ENCODE measurements at regions not wholly inside any gene's neighbourhood (a gene's known extent, or its start where the extent isn't known, plus 50 kb on each side); places are given as distances from the start of the nearest gene placed in this dataset.

- H3K9me3 ChIP-seq (ENCODE audit: low read depth), result no peaks in the 10 kb centered on the region
- no peak overlapping the region for H3K9ac ChIP-seq
- H3K4me3 ChIP-seq, result no peak overlapping the region
- H2AFZ ChIP-seq (replicated peaks), result no peak overlapping the region
- H3K36me3 ChIP-seq, result no peaks in the 10 kb centered on the region
- no peaks in the 10 kb centered on the region for H4K20me1 ChIP-seq (ENCODE audit: low read depth)
- no peak overlapping the region for H3K4me2 ChIP-seq
- no peaks in the 10 kb centered on the region for H3K4me1 ChIP-seq
- no peaks in the 10 kb centered on the region for H3K4me1 Mint-ChIP-seq
- no peaks in the 10 kb centered on the region for H3F3A ChIP-seq (ENCODE audit: low read depth)
- H3K36me3 Mint-ChIP-seq, result no peaks in the 10 kb centered on the region
- no peak for TF ChIP-seq EZH2phosphoT487 (IDR thresholded peaks at IDR 0.05)
- TF ChIP-seq, protein P1, sequence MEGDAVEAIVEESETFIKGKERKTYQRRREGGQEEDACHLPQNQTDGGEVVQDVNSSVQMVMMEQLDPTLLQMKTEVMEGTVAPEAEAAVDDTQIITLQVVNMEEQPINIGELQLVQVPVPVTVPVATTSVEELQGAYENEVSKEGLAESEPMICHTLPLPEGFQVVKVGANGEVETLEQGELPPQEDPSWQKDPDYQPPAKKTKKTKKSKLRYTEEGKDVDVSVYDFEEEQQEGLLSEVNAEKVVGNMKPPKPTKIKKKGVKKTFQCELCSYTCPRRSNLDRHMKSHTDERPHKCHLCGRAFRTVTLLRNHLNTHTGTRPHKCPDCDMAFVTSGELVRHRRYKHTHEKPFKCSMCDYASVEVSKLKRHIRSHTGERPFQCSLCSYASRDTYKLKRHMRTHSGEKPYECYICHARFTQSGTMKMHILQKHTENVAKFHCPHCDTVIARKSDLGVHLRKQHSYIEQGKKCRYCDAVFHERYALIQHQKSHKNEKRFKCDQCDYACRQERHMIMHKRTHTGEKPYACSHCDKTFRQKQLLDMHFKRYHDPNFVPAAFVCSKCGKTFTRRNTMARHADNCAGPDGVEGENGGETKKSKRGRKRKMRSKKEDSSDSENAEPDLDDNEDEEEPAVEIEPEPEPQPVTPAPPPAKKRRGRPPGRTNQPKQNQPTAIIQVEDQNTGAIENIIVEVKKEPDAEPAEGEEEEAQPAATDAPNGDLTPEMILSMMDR (IDR thresholded peaks at IDR 0.05), result no peak
- no peak for TF ChIP-seq EZH2 (IDR thresholded peaks at IDR 0.05)
- no peak for DNase-seq (ENCODE audit: low spot score)
- H3K27ac Mint-ChIP-seq, result no peak overlapping the region
- no peaks in the 10 kb centered on the region for H3K27me3 ChIP-seq
- H3K4me3 Mint-ChIP-seq, result no peak overlapping the region
- peaks cover 2% of the 10 kb centered on the region for H3K9me3 Mint-ChIP-seq
- peaks cover under 1% of the 10 kb centered on the region for H3K27me3 Mint-ChIP-seq (ENCODE audit: insufficient read depth, low read depth)
- H3K79me2 ChIP-seq (ENCODE audit: low read depth), result no peaks in the 10 kb centered on the region
- no peak overlapping the region for H3K27ac ChIP-seq
Observed at GRCh38 chr13:86409466-86410241, 610.4 kb upstream of the SLITRK6 start.

GRCh38 chr13:86425170-86425815 lies 626.1 kb upstream of the SLITRK6 start:
- no peaks in the 10 kb centered on the region for H3K27me3 Mint-ChIP-seq (ENCODE audit: insufficient read depth, low read depth)
- no peaks in the 10 kb centered on the region for H3K36me3 ChIP-seq
- no peaks in the 10 kb centered on the region for H3K27me3 ChIP-seq
- TF ChIP-seq EZH2 (IDR thresholded peaks at IDR 0.05) (no peak), EZH2phosphoT487 (IDR thresholded peaks at IDR 0.05) (no peak)
- TF ChIP-seq, protein P1 (IDR thresholded peaks at IDR 0.05), result no peak
- H3K4me1 Mint-ChIP-seq, result peaks cover 3% of the 10 kb centered on the region
- H3K4me2 ChIP-seq, result no peak overlapping the region
- no peak overlapping the region for H3K9ac ChIP-seq
- no peak overlapping the region for H2AFZ ChIP-seq (replicated peaks)
- H3K9me3 Mint-ChIP-seq, result peaks cover 8% of the 10 kb centered on the region
- no peak overlapping the region for H3K4me3 Mint-ChIP-seq
- no peaks in the 10 kb centered on the region for H4K20me1 ChIP-seq (ENCODE audit: low read depth)
- no peaks in the 10 kb centered on the region for H3K79me2 ChIP-seq (ENCODE audit: low read depth)
- H3K4me1 ChIP-seq, result no peaks in the 10 kb centered on the region
- no peak overlapping the region for H3K4me3 ChIP-seq
- no peaks in the 10 kb centered on the region for H3K9me3 ChIP-seq (ENCODE audit: low read depth)
- H3K27ac ChIP-seq, result no peak overlapping the region
- peak; percentile 2 for DNase-seq (ENCODE audit: low spot score)
- H3K36me3 Mint-ChIP-seq, result no peaks in the 10 kb centered on the region
- H3F3A ChIP-seq (ENCODE audit: low read depth), result no peaks in the 10 kb centered on the region
- H3K27ac Mint-ChIP-seq, result no peak overlapping the region

- Mint-ChIP-seq H3K4me1 (peaks cover 3% of the 10 kb centered on the region), H3K36me3 (no peaks in the 10 kb centered on the region), H3K4me3 (no peak overlapping the region), H3K27ac (no peak overlapping the region), H3K9me3 (peaks cover 6% of the 10 kb centered on the region), H3K27me3 (ENCODE audit: insufficient read depth, low read depth) (no peaks in the 10 kb centered on the region)
- DNase-seq (ENCODE audit: low spot score), result no peak
- Histone ChIP-seq H3K4me2 (no peak overlapping the region), H3K27me3 (no peaks in the 10 kb centered on the region), H3K27ac (no peak overlapping the region), H2AFZ (replicated peaks) (no peak overlapping the region), H4K20me1 (ENCODE audit: low read depth) (no peaks in the 10 kb centered on the region), H3K36me3 (no peaks in the 10 kb centered on the region), H3F3A (ENCODE audit: low read depth) (no peaks in the 10 kb centered on the region), H3K9ac (no peak overlapping the region), H3K4me1 (no peaks in the 10 kb centered on the region), H3K79me2 (ENCODE audit: low read depth) (no peaks in the 10 kb centered on the region), H3K9me3 (ENCODE audit: low read depth) (no peaks in the 10 kb centered on the region), H3K4me3 (no peak overlapping the region)
- TF ChIP-seq EZH2phosphoT487 (IDR thresholded peaks at IDR 0.05), result no peak
- TF ChIP-seq, protein P1 (IDR thresholded peaks at IDR 0.05), result no peak
- TF ChIP-seq EZH2 (IDR thresholded peaks at IDR 0.05), result no peak
Observed at GRCh38 chr13:86426437-86426836, 627.2 kb upstream of the SLITRK6 start.

Measured in neural progenitor cell (in vitro differentiated cells).